Thoracic aorta (tissue), 2 donors: ENCODE measurements at regions not wholly inside any gene's neighbourhood (a gene's known extent, or its start where the extent isn't known, plus 50 kb on each side); places are given as distances from the start of the nearest gene placed in this dataset.

Experiments used
- ATAC-seq: fragments of 150-250 bp; one replicate; pipeline ENCODE4 v1.8.0; 2017; ENCODE audit warnings: low read depth; ENCODE audit not compliant: insufficient number of reproducible peaks, low FRiP score
- DNase-seq: peaks from one replicate; pipeline ENCODE4 v3.0.0-alpha.2; 2020; ENCODE audit warnings: low spot score
- H3K27ac ChIP-seq, 2 donors: fragments of 200-600 bp; sonication (generic); 1 replicate in 1 of 2; 2 replicates in 1 of 2; pipeline ENCODE4 v1.5.1; 2016; ENCODE audit warnings: mild to moderate bottlenecking in 2 of 2, moderate library complexity in 2 of 2
- H3K27me3 ChIP-seq: fragments of 200-600 bp; sonication (generic); replicated peaks from 2 replicates; pipeline ENCODE4 v1.6.0; 2016; ENCODE audit warnings: mild to moderate bottlenecking; ENCODE audit not compliant: insufficient read depth
- H3K36me3 ChIP-seq: fragments of 200-600 bp; sonication (generic); one replicate; pipeline ENCODE4 v1.5.1; 2016
- H3K4me1 ChIP-seq, 2 donors: fragments of 200-600 bp; sonication (generic); 1 replicate in 1 of 2; 2 replicates in 1 of 2; pipeline versions ENCODE4 v1.5.1 to v1.6.0; 2016; ENCODE audit warnings: low read depth in 2 of 2, mild to moderate bottlenecking in 1 of 2; ENCODE audit not compliant: control insufficient read depth in 1 of 2
- H3K4me3 ChIP-seq: fragments of 200-600 bp; sonication (generic); 2 replicates; pipeline ENCODE4 v1.5.1; 2016; ENCODE audit warnings: mild to moderate bottlenecking
- H3K9me3 ChIP-seq: fragments of 200-600 bp; sonication (generic); 2 replicates; pipeline ENCODE4 v1.5.1; 2016
- TF ChIP-seq, protein P1 (sequence below): fragments of 200-600 bp; sonication (generic); IDR thresholded peaks from one replicate; pipeline ENCODE4 v1.5.1; 2019; ENCODE audit warnings: antibody characterized with exemption

DNA sequence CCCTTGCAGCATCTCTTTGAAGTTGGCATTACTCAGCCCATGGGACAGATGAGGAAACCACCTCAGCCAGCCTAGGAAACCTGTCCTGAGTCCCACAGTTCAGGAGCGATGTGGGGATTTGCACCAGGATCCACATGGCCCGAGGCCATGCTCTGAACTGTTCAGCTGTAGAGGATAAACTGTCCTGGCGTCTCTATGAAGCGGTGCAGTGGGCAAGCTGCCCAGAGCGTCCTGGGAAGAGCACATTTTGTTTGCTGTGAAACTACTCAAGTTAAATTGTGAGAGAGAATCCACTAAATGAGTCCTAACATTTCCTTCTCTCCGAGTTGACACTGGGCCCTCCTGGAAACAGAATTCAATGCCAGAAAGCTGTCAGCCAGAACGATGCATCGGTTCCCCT lies 276.6 kb upstream of the TNRC6C start:
- Histone ChIP-seq H3K27me3 (no peaks in the 10 kb centered on the region), H3K9me3 (no peaks in the 10 kb centered on the region), H3K27ac (no peak overlapping the region), H3K4me1 (no peaks in the 10 kb centered on the region), H3K36me3 (no peaks in the 10 kb centered on the region), H3K4me3 (no peak overlapping the region)
- TF ChIP-seq, protein P1, sequence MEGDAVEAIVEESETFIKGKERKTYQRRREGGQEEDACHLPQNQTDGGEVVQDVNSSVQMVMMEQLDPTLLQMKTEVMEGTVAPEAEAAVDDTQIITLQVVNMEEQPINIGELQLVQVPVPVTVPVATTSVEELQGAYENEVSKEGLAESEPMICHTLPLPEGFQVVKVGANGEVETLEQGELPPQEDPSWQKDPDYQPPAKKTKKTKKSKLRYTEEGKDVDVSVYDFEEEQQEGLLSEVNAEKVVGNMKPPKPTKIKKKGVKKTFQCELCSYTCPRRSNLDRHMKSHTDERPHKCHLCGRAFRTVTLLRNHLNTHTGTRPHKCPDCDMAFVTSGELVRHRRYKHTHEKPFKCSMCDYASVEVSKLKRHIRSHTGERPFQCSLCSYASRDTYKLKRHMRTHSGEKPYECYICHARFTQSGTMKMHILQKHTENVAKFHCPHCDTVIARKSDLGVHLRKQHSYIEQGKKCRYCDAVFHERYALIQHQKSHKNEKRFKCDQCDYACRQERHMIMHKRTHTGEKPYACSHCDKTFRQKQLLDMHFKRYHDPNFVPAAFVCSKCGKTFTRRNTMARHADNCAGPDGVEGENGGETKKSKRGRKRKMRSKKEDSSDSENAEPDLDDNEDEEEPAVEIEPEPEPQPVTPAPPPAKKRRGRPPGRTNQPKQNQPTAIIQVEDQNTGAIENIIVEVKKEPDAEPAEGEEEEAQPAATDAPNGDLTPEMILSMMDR: no peak
- DNase-seq (no peak), ATAC-seq (no peak)

DNA sequence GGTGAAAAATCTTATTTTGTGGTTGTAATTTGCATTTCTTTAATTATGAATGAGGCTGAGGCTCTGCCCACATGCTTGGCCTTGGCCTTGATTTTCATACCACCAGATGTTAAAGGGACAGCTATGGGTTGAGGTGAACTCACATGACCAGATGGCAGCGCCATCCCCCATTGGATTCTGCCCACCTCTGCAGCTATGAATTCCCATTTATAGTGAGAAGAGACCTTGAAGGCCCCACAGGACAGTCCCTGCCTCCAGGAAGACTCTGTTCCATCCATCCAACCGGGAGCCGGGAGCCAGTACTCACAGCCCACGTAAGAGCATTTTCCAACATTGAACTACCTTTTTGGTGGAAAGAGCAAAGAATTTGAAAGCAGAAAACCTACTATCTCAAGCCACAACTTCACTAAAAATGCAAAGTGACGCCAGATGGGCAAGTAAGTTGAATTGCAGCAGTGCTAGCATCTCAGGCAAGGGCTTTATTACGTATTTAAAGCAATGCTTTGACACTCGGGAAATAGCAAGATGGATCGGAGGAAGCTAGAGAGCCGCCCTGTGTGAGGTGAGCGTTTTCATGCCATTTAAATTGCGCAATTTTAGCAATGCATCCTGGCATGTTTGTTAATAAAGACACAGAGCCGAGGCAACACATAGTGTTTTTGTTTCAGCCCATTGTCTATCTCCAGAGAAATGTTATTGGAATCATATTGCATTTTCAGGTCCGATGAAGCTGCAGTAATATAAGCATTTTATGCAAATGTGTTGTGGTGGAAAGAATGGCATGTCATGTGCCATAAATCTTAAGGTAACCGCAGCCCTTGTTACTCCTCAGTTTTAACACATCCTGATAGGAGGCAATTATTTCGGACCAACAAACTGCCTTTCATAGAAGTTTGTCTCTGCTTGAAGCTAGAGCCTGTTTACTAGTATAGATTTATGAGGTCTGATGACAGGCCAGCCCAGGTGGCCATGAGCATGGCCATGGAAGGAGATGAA lies 273.4 kb upstream of the TNRC6C start:
- no peaks in the 10 kb centered on the region for H3K36me3 ChIP-seq
- H3K27me3 ChIP-seq: no peaks in the 10 kb centered on the region
- H3K27ac ChIP-seq: no peak overlapping the region
- TF ChIP-seq, protein P1: no peak
- H3K4me1 ChIP-seq: peaks cover under 1% of the 10 kb centered on the region in 2 donors
- no peaks in the 10 kb centered on the region for H3K9me3 ChIP-seq
- DNase-seq (no peak), ATAC-seq (no peak)
- no peak overlapping the region for H3K4me3 ChIP-seq

DNA sequence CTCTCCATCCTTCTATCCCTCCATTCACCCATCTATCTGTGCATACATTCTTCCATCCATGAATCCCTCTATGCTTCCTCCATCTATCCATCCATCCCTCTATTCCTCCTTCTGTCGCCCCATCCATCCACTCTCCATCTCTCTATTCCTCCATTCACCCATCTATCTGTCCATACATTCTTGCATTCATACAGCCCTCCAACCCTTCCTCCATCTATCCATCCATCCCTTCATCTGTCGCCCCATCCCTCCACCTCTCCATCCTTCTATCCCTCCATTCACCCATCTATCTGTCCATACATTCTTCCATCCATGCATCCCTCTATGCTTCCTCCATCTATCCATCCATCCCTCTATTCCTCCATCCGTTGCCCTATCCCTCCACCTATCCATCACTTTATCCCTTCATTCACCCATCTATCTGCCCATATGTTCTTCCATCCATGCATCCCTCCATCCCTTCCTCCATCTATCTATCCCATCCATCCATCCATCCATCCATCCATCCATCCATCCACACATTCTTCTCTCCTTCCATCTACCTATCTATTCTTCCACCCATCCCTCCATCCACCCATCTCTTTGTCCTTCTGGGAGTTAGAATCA lies 272.5 kb upstream of the TNRC6C start:
- peaks cover 7 to 10% of the 10 kb centered on the region in 2 donors for H3K4me1 ChIP-seq
- H3K4me3 ChIP-seq: no peak overlapping the region
- DNase-seq (no peak), ATAC-seq (no peak)
- no peak overlapping the region for H3K27ac ChIP-seq
- H3K9me3 ChIP-seq: no peaks in the 10 kb centered on the region
- TF ChIP-seq, protein P1: no peak
- no peaks in the 10 kb centered on the region for H3K36me3 ChIP-seq
- no peaks in the 10 kb centered on the region for H3K27me3 ChIP-seq

DNA sequence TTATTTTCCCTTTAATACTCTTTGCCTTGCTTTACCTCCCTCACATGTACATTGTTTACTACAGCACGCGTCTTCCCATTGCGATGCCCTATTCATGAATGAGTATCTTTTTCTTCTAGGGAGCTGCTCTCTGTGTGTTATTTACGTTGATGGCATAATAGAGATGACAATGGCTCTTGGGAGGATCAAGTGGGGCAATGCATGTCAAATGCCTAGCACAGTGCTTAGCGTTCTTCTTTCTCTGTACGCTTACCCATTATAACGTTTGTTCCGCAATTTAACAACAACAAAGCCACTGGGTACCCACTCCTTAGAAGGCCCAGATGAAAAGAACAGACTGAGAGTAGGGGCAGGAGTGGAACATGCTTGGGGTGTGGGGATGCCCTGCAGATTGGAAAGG lies 271.6 kb upstream of the TNRC6C start:
- no peaks in the 10 kb centered on the region for H3K36me3 ChIP-seq
- no peaks in the 10 kb centered on the region for H3K27me3 ChIP-seq
- H3K4me1 ChIP-seq: peaks cover 8 to 10% of the 10 kb centered on the region in 2 donors
- H3K27ac ChIP-seq: no peak overlapping the region
- ATAC-seq (no peak), DNase-seq (no peak)
- H3K4me3 ChIP-seq: no peak overlapping the region
- H3K9me3 ChIP-seq: no peaks in the 10 kb centered on the region
- TF ChIP-seq, protein P1: no peak

DNA sequence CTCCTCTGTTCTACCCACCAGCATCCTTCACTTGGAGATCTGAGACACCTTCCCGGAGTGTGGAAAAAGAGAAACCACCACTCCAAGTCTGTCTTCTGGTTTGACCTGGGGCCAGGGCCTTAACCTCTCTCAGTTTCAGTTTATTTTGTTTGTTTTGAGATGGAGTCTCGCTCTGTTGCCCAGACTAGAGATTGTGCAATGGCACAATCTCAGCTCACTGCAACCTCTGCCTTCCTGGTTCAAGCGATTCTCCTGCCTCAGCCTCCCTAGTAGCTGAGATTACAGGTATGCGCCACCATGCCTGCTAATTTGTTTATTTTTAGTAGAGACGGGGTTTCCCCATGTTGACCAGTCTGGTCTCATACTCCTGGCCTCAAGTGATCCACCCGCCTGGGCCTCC lies 271.1 kb upstream of the TNRC6C start:
- Histone ChIP-seq H3K4me1 (peaks cover 10 to 11% of the 10 kb centered on the region in 2 donors), H3K27me3 (no peaks in the 10 kb centered on the region), H3K9me3 (no peaks in the 10 kb centered on the region), H3K4me3 (no peak overlapping the region), H3K36me3 (no peaks in the 10 kb centered on the region), H3K27ac (no peak overlapping the region)
- DNase-seq (no peak), ATAC-seq (no peak)
- TF ChIP-seq, protein P1: no peak
